ENCODE measurements at regions not wholly inside any gene's neighbourhood (a gene's known extent, or its start where the extent isn't known, plus 50 kb on each side); places are given as distances from the start of the nearest gene placed in this dataset.

- no peak for DNase-seq
Observed at GRCh38 chr2:176686328-176686727, 417.1 kb downstream of the MTX2 start.

- DNase-seq, result no peak
Observed at GRCh38 chr2:176687342-176687741, 418.1 kb downstream of the MTX2 start.

GRCh38 chr2:176687944-176688343, 418.7 kb downstream of the MTX2 start:
- no peak for DNase-seq

- DNase-seq, result no peak
Observed at GRCh38 chr2:176689711-176690110, 420.5 kb downstream of the MTX2 start.

GRCh38 chr2:176691471-176691870, 422.2 kb downstream of the MTX2 start:
- no peak for DNase-seq

GRCh38 chr2:176692533-176692932, 423.3 kb downstream of the MTX2 start:
- no peak for DNase-seq

GRCh38 chr2:176699098-176699497, 429.9 kb downstream of the MTX2 start:
- DNase-seq, result no peak

- no peak for DNase-seq
Observed at GRCh38 chr2:176699644-176700043, 430.4 kb downstream of the MTX2 start.

- no peak for DNase-seq
Observed at GRCh38 chr2:176702131-176702530, 432.9 kb downstream of the MTX2 start.

- DNase-seq, result no peak
Observed at GRCh38 chr2:176704282-176704858, 435.1 kb downstream of the MTX2 start.

- DNase-seq, result no peak
Observed at GRCh38 chr2:176709149-176709951, 440.1 kb downstream of the MTX2 start.

GRCh38 chr2:176709991-176710390, 440.7 kb downstream of the MTX2 start:
- DNase-seq, result no peak

- no peak for DNase-seq
Observed at GRCh38 chr2:176710657-176711186, 441.5 kb downstream of the MTX2 start.

- DNase-seq, result no peak
Observed at GRCh38 chr2:176725873-176726645, 456.8 kb downstream of the MTX2 start.

- DNase-seq, result no peak
Observed at GRCh38 chr2:176727696-176728095, 458.5 kb downstream of the MTX2 start.

- DNase-seq, result no peak
Observed at GRCh38 chr2:176729706-176730569, 460.7 kb downstream of the MTX2 start.

- DNase-seq, result no peak
Observed at GRCh38 chr2:176732780-176733179, 463.5 kb downstream of the MTX2 start.

GRCh38 chr2:176733698-176734430, 464.6 kb downstream of the MTX2 start:
- no peak for DNase-seq

GRCh38 chr2:176734868-176735267, 465.6 kb downstream of the MTX2 start:
- DNase-seq, result no peak

GRCh38 chr2:176742271-176742670, 470.3 kb upstream of the HNRNPA3 start:
- no peak for DNase-seq

GRCh38 chr2:176743671-176744070, 468.9 kb upstream of the HNRNPA3 start:
- no peak for DNase-seq

GRCh38 chr2:176744146-176744545, 468.4 kb upstream of the HNRNPA3 start:
- no peak for DNase-seq

Measured in suppressor macrophage treated with lipopolysaccharide for 1 hour (primary cell).